ENCODE measurements at regions not wholly inside any gene's neighbourhood (a gene's known extent, or its start where the extent isn't known, plus 50 kb on each side); places are given as distances from the start of the nearest gene placed in this dataset.

GRCh38 chrX:5086388-5086787 is 1142.3 kb downstream of the NLGN4X start:
- TF ChIP-seq POLR2A (IDR thresholded peaks at IDR 0.05; ENCODE audit: low read depth, low read length) (no peak), POLR2AphosphoS5 (IDR thresholded peaks at IDR 0.05; ENCODE audit: low read depth, low read length) (no peak), TAF1 (IDR thresholded peaks at IDR 0.05; ENCODE audit: low read depth, low read length) (no peak)

Measured in GM12891 (cell line).